GM18517 (cell line): ENCODE measurements at regions not wholly inside any gene's neighbourhood (a gene's known extent, or its start where the extent isn't known, plus 50 kb on each side); places are given as distances from the start of the nearest gene placed in this dataset.
"Not testable (repeated sequence)": the region's sequence is repeated elsewhere in the genome, so short reads cannot be mapped to it uniquely, and the experiment has no call there.

Source experiments
- ATAC-seq: cut with Tn5 transposase; IDR thresholded peaks from one replicate; pipeline ENCODE4 v1.9.1; 2021; ENCODE audit warnings: mild to moderate bottlenecking, moderate library complexity; ENCODE audit not compliant: unreplicated experiment

GRCh38 chr12:84408936-84409335, 503.7 kb downstream of the SLC6A15 start:
- ATAC-seq = no peak

GRCh38 chr12:84406720-84407119, 505.9 kb downstream of the SLC6A15 start:
- ATAC-seq = not testable (repeated sequence)

- ATAC-seq = no peak
These were observed 514.8 kb downstream of the SLC6A15 start for GRCh38 chr12:84397846-84398245.

GRCh38 chr12:84397263-84397662, 515.3 kb downstream of the SLC6A15 start:
- ATAC-seq = no peak

GRCh38 chr12:84391176-84391575, 521.4 kb downstream of the SLC6A15 start:
- ATAC-seq = not testable (repeated sequence)

GRCh38 chr12:84384384-84384783, 528.2 kb downstream of the SLC6A15 start:
- no peak for ATAC-seq

- ATAC-seq = not testable (repeated sequence)
These were observed 530.1 kb downstream of the SLC6A15 start for GRCh38 chr12:84382486-84382885.

- no peak for ATAC-seq
These were observed 536.3 kb downstream of the SLC6A15 start for GRCh38 chr12:84376320-84376719.

GRCh38 chr12:84375449-84376170, 537.0 kb downstream of the SLC6A15 start:
- ATAC-seq = no peak

GRCh38 chr12:84362552-84362897, 550.1 kb downstream of the SLC6A15 start:
- no peak for ATAC-seq

- ATAC-seq = no peak
These were observed 550.7 kb downstream of the SLC6A15 start for GRCh38 chr12:84361651-84362551.

- no peak for ATAC-seq
These were observed 555.3 kb downstream of the SLC6A15 start for GRCh38 chr12:84357314-84357713.

- ATAC-seq = no peak
These were observed 556.4 kb downstream of the SLC6A15 start for GRCh38 chr12:84356224-84356623.

- no peak for ATAC-seq
These were observed 557.0 kb downstream of the SLC6A15 start for GRCh38 chr12:84355561-84355960.

- ATAC-seq = no peak
These were observed 564.0 kb downstream of the SLC6A15 start for GRCh38 chr12:84348582-84348981.

GRCh38 chr12:84341467-84342193, 571.0 kb downstream of the SLC6A15 start:
- no peak for ATAC-seq

GRCh38 chr12:84336231-84336630, 576.4 kb downstream of the SLC6A15 start:
- ATAC-seq = no peak

GRCh38 chr12:84329938-84330337, 582.7 kb downstream of the SLC6A15 start:
- ATAC-seq = no peak

GRCh38 chr12:84315926-84316325, 596.7 kb downstream of the SLC6A15 start:
- no peak for ATAC-seq

GRCh38 chr12:84313323-84313675, 599.3 kb downstream of the SLC6A15 start:
- ATAC-seq = no peak

- no peak for ATAC-seq
These were observed 604.4 kb downstream of the SLC6A15 start for GRCh38 chr12:84308211-84308610.

- ATAC-seq = no peak
These were observed 607.5 kb downstream of the SLC6A15 start for GRCh38 chr12:84305144-84305543.
